ENCODE measurements at regions not wholly inside any gene's neighbourhood (a gene's known extent, or its start where the extent isn't known, plus 50 kb on each side); places are given as distances from the start of the nearest gene placed in this dataset.

GRCh38 chr5:62731022-62731421, 152.4 kb downstream of the LRRC70 start:
- Mint-ChIP-seq H3K4me3 (ENCODE audit: unreplicated experiment) (no peak overlapping the region), H3K27ac (ENCODE audit: unreplicated experiment) (no peak overlapping the region), H3K27me3 (ENCODE audit: unreplicated experiment) (peaks cover 2% of the 10 kb centered on the region), H3K36me3 (ENCODE audit: unreplicated experiment) (no peaks in the 10 kb centered on the region), H3K4me1 (ENCODE audit: low read depth, unreplicated experiment) (no peaks in the 10 kb centered on the region), H3K9me3 (ENCODE audit: unreplicated experiment) (no peaks in the 10 kb centered on the region)
- no peak for TF ChIP-seq CTCF (IDR thresholded peaks at IDR 0.05; ENCODE audit: partially characterized antibody, unreplicated experiment)
- no peak for DNase-seq

- Mint-ChIP-seq H3K36me3 (ENCODE audit: unreplicated experiment) (no peaks in the 10 kb centered on the region), H3K9me3 (ENCODE audit: unreplicated experiment) (no peaks in the 10 kb centered on the region), H3K27me3 (ENCODE audit: unreplicated experiment) (peaks cover 2% of the 10 kb centered on the region), H3K4me1 (ENCODE audit: low read depth, unreplicated experiment) (no peaks in the 10 kb centered on the region), H3K27ac (ENCODE audit: unreplicated experiment) (no peak overlapping the region), H3K4me3 (ENCODE audit: unreplicated experiment) (no peak overlapping the region)
- no peak for TF ChIP-seq CTCF (IDR thresholded peaks at IDR 0.05; ENCODE audit: partially characterized antibody, unreplicated experiment)
- no peak for DNase-seq
Measured at GRCh38 chr5:62729675-62730074, 151.1 kb downstream of the LRRC70 start.

- TF ChIP-seq CTCF (IDR thresholded peaks at IDR 0.05; ENCODE audit: partially characterized antibody, unreplicated experiment), result no peak
- Mint-ChIP-seq H3K27me3 (ENCODE audit: unreplicated experiment) (peaks cover 2% of the 10 kb centered on the region), H3K4me3 (ENCODE audit: unreplicated experiment) (no peak overlapping the region), H3K27ac (ENCODE audit: unreplicated experiment) (no peak overlapping the region), H3K9me3 (ENCODE audit: unreplicated experiment) (no peaks in the 10 kb centered on the region), H3K4me1 (ENCODE audit: low read depth, unreplicated experiment) (no peaks in the 10 kb centered on the region), H3K36me3 (ENCODE audit: unreplicated experiment) (no peaks in the 10 kb centered on the region)
- no peak for DNase-seq
Measured at GRCh38 chr5:62727861-62728260, 149.2 kb downstream of the LRRC70 start.

- Mint-ChIP-seq H3K4me1 (ENCODE audit: low read depth, unreplicated experiment) (no peaks in the 10 kb centered on the region), H3K27ac (ENCODE audit: unreplicated experiment) (no peak overlapping the region), H3K36me3 (ENCODE audit: unreplicated experiment) (no peaks in the 10 kb centered on the region), H3K27me3 (ENCODE audit: unreplicated experiment) (peaks cover 2% of the 10 kb centered on the region), H3K9me3 (ENCODE audit: unreplicated experiment) (no peaks in the 10 kb centered on the region), H3K4me3 (ENCODE audit: unreplicated experiment) (no peak overlapping the region)
- DNase-seq, result no peak
- TF ChIP-seq CTCF (IDR thresholded peaks at IDR 0.05; ENCODE audit: partially characterized antibody, unreplicated experiment), result no peak
Measured at GRCh38 chr5:62727184-62727583, 148.6 kb downstream of the LRRC70 start.

- Mint-ChIP-seq H3K27me3 (ENCODE audit: unreplicated experiment) (no peaks in the 10 kb centered on the region), H3K9me3 (ENCODE audit: unreplicated experiment) (no peaks in the 10 kb centered on the region), H3K4me1 (ENCODE audit: low read depth, unreplicated experiment) (peaks cover 13% of the 10 kb centered on the region), H3K27ac (ENCODE audit: unreplicated experiment) (no peak overlapping the region), H3K4me3 (ENCODE audit: unreplicated experiment) (no peak overlapping the region), H3K36me3 (ENCODE audit: unreplicated experiment) (no peaks in the 10 kb centered on the region)
- TF ChIP-seq CTCF (IDR thresholded peaks at IDR 0.05; ENCODE audit: partially characterized antibody, unreplicated experiment), result peak; percentile 28
- no peak for DNase-seq
Measured at GRCh38 chr5:62722360-62722759, 143.7 kb downstream of the LRRC70 start.

All from glutamatergic neuron (in vitro differentiated cells).